Mammary epithelial cell (primary cell): ENCODE measurements at regions not wholly inside any gene's neighbourhood (a gene's known extent, or its start where the extent isn't known, plus 50 kb on each side); places are given as distances from the start of the nearest gene placed in this dataset.

ENCODE experiments used
- CTCF ChIP-seq, 2 donors: IDR thresholded peaks in 1 of 2; conservative IDR thresholded peaks in 1 of 2; 2 replicates each; pipeline ENCODE4 v1.5.1; 2011 to 2012; ENCODE audit warnings: inconsistent platforms in 2 of 2, low read length in 2 of 2, mild to moderate bottlenecking in 2 of 2, control low read depth in 1 of 2, low read depth in 1 of 2; ENCODE audit not compliant: insufficient read depth in 1 of 2; ENCODE audit errors: extremely low read depth in 1 of 2
- EZH2 ChIP-seq: IDR thresholded peaks from 2 replicates; pipeline ENCODE4 v1.6.1; 2012; ENCODE audit warnings: low read length, inconsistent platforms, borderline replicate concordance

- TF ChIP-seq CTCF (conservative IDR thresholded peaks at IDR 0.05 in 1 of 2, IDR thresholded peaks at IDR 0.05 in 1 of 2; ENCODE audit: extremely low read depth in 1 of 2, insufficient read depth in 1 of 2, low read depth in 1 of 2, low read length in 2 of 2) (no peak), EZH2 (no peak)
These were observed 112.2 kb upstream of the COPS8 start for GRCh38 chr2:236973343-236973980.
